ENCODE measurements at regions not wholly inside any gene's neighbourhood (a gene's known extent, or its start where the extent isn't known, plus 50 kb on each side); places are given as distances from the start of the nearest gene placed in this dataset.

GRCh38 chr14:85401384-85401783, 128.6 kb upstream of the FLRT2 start:
- DNase-seq (no peak), ATAC-seq (replicated peaks in 1 of 2) (no peak)
- peaks cover 5 to 17% of the 10 kb centered on the region in 2 donors for H3K9me3 Mint-ChIP-seq
- no peaks in the 10 kb centered on the region for H3K27me3 Mint-ChIP-seq (ENCODE audit: low read depth)
- no peaks in the 10 kb centered on the region for H3K4me1 Mint-ChIP-seq (ENCODE audit: low read depth)
- H3K4me3 Mint-ChIP-seq: no peak overlapping the region
- no peak overlapping the region for H3K27ac Mint-ChIP-seq
- H3K36me3 Mint-ChIP-seq (ENCODE audit: insufficient read depth in 2 of 2): no peaks in the 10 kb centered on the region

DNA sequence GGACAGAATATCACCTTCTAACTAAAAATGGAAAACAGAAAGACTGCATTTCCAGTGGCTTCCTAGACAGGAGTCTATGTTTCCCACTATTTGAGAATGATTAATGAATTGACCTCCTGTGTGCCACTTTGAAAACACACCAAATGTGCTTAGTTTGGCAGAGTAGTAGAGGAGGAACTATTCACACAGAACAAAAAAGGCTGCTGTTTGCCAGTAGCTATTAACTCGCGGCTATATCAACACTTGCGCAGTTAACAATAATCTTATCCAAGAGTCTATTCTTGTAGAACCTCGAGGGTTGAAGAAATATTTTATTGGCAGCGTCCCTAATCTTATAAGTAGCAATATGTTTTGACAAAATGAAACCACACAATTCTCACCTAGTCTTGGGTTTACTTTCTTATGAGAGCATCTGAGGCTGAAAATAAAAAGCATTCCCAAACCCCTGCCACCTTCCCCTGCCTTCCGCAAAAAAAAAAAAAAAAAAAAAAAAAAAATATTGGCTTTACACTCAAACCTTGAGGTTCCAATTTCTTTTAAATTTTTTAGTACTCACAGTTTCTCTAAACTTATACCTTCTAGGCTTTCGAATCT, 127.3 kb upstream of the FLRT2 start:
- ATAC-seq (replicated peaks in 1 of 2) (no peak), DNase-seq (no peak)
- Mint-ChIP-seq H3K9me3 (peaks cover 5 to 14% of the 10 kb centered on the region in 2 donors), H3K27ac (no peak overlapping the region), H3K36me3 (ENCODE audit: insufficient read depth in 2 of 2) (no peaks in the 10 kb centered on the region), H3K4me3 (no peak overlapping the region), H3K27me3 (ENCODE audit: low read depth) (no peaks in the 10 kb centered on the region), H3K4me1 (ENCODE audit: low read depth) (no peaks in the 10 kb centered on the region)

DNA sequence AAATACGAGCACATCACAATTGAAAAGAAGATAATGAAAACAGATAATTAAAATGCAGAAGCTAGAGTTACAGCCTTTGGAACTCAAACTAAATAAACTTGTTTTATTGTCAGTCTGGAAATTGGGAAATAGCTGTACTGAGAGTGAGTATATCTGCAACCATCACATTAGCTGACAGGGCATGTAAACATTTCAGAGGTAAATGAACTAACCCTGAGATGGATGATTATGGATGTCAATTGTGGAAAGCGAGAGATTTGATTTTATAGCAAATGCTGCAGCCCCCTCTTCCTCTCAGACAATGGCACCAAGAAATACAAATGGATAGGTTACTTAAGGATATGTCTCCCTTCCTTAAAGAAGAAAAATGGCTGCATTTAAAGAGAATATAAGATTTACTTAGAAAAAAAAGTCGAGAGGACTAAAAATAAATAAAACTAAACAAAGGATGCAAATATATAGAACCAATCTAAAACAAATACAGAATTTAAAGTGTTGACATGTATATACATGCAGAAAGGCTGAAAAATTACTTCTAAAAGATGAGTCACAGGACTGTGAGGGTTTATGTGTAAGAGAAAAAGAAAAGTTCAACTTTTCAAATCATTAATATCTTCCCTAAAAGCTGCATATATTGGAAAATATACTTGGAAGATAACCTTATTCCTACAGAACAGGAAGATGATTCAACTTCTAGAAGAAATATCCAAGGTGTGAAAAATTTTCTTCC, 120.3 kb upstream of the FLRT2 start:
- Mint-ChIP-seq H3K9me3 (peaks cover 0 to 13% of the 10 kb centered on the region in 2 donors), H3K4me1 (ENCODE audit: low read depth) (no peaks in the 10 kb centered on the region), H3K27me3 (ENCODE audit: low read depth) (no peaks in the 10 kb centered on the region), H3K36me3 (ENCODE audit: insufficient read depth in 2 of 2) (no peaks in the 10 kb centered on the region), H3K4me3 (no peak overlapping the region), H3K27ac (no peak overlapping the region)
- ATAC-seq (replicated peaks in 1 of 2) (no peak), DNase-seq (no peak)

DNA sequence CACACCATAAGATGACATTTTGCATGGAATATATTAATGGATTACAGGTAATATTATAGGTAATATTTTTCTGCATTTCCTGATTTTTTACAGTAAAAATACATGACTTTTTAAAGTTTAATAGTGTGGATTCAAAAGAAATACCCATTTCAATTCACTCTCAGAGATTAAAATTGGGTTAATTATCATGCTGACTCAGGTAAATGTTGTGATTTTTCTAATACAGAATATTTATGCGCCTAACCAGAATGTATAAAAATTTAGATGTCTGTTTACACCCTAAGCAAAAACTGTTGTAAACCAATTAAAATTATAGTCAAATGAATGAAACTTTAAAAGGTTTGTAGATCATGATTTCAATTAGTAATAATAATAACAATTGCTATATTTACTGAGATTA, 117.2 kb upstream of the FLRT2 start:
- no peaks in the 10 kb centered on the region for H3K27me3 Mint-ChIP-seq (ENCODE audit: low read depth)
- ATAC-seq (replicated peaks in 1 of 2) (no peak), DNase-seq (no peak)
- no peaks in the 10 kb centered on the region for H3K4me1 Mint-ChIP-seq (ENCODE audit: low read depth)
- H3K4me3 Mint-ChIP-seq: no peak overlapping the region
- no peak overlapping the region for H3K27ac Mint-ChIP-seq
- no peaks in the 10 kb centered on the region for H3K36me3 Mint-ChIP-seq (ENCODE audit: insufficient read depth in 2 of 2)
- H3K9me3 Mint-ChIP-seq: peaks cover 0 to 9% of the 10 kb centered on the region in 2 donors

DNA sequence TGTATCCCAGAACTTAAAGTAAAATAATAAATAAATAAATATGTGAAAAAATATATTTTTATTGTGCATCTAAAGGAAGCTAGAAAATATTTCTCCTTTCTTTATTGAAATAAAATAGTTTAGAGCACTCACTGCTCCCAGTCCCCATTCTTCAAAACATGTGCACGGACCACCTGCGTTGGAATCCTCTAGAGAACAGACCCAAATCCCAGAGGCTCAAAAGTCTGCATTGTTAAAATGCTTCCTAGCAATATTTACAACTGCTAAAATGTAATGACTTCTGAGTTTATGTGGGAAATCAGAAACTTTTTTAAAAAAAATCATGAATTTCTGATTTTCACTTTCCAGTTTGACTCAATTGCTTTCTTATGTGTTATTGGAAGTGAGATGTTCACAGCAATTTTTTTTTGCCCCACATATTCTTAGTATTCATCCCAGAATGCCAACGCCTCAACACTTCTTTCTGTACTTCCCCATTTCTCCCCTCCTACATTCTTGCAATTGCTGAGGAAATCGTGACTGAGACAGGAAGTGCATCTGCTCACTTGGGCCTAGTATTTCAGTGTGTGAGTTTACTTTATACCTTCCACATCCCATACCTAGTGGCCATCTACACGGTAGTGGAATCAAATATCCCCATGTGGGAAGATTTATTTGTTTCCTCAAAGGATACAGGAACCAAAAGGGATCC, 116.0 kb upstream of the FLRT2 start:
- no peaks in the 10 kb centered on the region for H3K4me1 Mint-ChIP-seq (ENCODE audit: low read depth)
- peaks cover 0 to 9% of the 10 kb centered on the region in 2 donors for H3K9me3 Mint-ChIP-seq
- H3K36me3 Mint-ChIP-seq (ENCODE audit: insufficient read depth in 2 of 2): no peaks in the 10 kb centered on the region
- H3K27me3 Mint-ChIP-seq (ENCODE audit: low read depth): no peaks in the 10 kb centered on the region
- DNase-seq: no peak
- H3K4me3 Mint-ChIP-seq: no peak overlapping the region
- no peak for ATAC-seq (replicated peaks in 1 of 2)
- H3K27ac Mint-ChIP-seq: no peak overlapping the region

DNA sequence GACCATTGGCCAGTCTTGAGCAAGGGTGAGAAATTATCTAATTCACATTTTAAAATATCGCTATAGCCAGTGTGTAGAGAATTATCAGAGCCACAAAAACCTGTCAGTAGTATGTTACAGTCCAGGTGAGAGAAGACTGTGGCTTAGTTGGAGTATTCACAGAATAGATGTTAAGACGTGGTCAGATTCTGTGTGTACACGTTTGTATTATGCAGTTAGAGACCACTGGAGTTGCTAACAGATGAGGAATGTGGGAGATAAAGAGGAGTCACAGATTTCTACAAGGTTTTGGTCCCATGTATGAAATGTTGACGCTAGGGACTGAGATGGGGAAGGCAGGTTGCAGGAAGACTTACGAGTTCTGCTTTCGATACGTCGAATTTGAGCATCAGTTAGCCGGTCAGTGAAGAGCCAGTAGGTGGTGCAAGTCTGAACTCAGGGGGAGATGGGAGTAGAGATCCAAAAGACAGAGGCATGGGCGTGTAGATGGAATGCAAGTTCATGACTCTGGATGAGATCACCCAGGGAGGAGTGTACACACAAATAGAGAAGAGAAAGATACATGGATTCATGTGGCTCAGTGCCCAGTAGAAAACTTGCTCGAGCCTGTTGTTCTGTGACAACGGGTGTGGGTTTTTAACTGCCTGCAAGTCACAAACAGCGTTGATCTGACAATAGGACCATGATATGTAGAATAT, 114.8 kb upstream of the FLRT2 start:
- H3K4me1 Mint-ChIP-seq (ENCODE audit: low read depth): no peaks in the 10 kb centered on the region
- no peaks in the 10 kb centered on the region for H3K27me3 Mint-ChIP-seq (ENCODE audit: low read depth)
- H3K9me3 Mint-ChIP-seq: peaks cover 0 to 4% of the 10 kb centered on the region in 2 donors
- H3K4me3 Mint-ChIP-seq: no peak overlapping the region
- no peak for DNase-seq
- H3K27ac Mint-ChIP-seq: no peak overlapping the region
- H3K36me3 Mint-ChIP-seq (ENCODE audit: insufficient read depth in 2 of 2): no peaks in the 10 kb centered on the region
- no peak for ATAC-seq (replicated peaks in 1 of 2)

- ATAC-seq (replicated peaks in 1 of 2) (no peak), DNase-seq (no peak)
- Mint-ChIP-seq H3K36me3 (ENCODE audit: insufficient read depth in 2 of 2) (no peaks in the 10 kb centered on the region), H3K9me3 (peaks cover 0 to 3% of the 10 kb centered on the region in 2 donors), H3K27me3 (ENCODE audit: low read depth) (no peaks in the 10 kb centered on the region), H3K4me1 (ENCODE audit: low read depth) (no peaks in the 10 kb centered on the region), H3K27ac (no peak overlapping the region), H3K4me3 (no peak overlapping the region)
Measured at GRCh38 chr14:85416771-85417170, 113.2 kb upstream of the FLRT2 start.

DNA sequence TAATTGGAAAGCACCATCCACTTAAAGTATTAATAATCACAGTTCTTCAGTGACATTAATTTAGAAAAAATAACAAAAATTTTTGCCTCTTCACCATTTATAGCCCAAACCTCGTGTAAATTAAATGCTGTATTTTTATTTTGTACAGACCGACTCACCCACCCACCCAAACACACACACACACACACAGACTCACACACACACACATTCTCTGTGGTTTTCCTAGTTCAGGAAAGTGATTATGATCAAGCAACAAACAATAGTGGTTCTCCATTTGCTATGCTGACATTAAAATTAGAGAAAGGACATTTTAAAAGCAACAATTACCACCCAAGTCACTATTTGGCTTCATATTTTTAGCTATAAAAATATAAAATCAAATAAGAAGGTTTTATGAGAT, 112.5 kb upstream of the FLRT2 start:
- no peak for ATAC-seq (replicated peaks in 1 of 2)
- no peak for DNase-seq
- no peak overlapping the region for H3K27ac Mint-ChIP-seq
- no peaks in the 10 kb centered on the region for H3K4me1 Mint-ChIP-seq (ENCODE audit: low read depth)
- no peaks in the 10 kb centered on the region for H3K36me3 Mint-ChIP-seq (ENCODE audit: insufficient read depth in 2 of 2)
- no peak overlapping the region for H3K4me3 Mint-ChIP-seq
- peaks cover 0 to 3% of the 10 kb centered on the region in 2 donors for H3K9me3 Mint-ChIP-seq
- no peaks in the 10 kb centered on the region for H3K27me3 Mint-ChIP-seq (ENCODE audit: low read depth)

DNA sequence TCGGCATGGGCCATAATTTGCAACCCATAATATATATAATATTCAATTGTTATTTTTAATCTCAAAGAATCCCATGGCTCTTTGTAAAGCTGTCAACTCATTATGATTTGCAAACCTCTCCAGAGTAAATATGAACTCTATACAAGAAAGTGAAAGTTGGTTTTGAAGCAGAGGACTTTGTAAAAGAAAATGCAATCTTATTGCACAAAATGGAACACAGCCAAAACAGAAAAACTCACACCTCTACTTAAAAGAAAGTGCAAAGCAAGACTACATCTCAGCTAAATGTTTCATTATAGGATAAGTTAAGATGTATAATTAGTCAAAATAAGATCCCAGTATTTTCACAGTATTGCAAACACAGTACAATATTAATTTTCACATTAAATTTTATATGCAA, 111.2 kb upstream of the FLRT2 start:
- no peaks in the 10 kb centered on the region for H3K36me3 Mint-ChIP-seq (ENCODE audit: insufficient read depth in 2 of 2)
- H3K4me1 Mint-ChIP-seq (ENCODE audit: low read depth): no peaks in the 10 kb centered on the region
- no peak overlapping the region for H3K27ac Mint-ChIP-seq
- peaks cover 0 to 5% of the 10 kb centered on the region in 2 donors for H3K9me3 Mint-ChIP-seq
- H3K27me3 Mint-ChIP-seq (ENCODE audit: low read depth): no peaks in the 10 kb centered on the region
- DNase-seq (no peak), ATAC-seq (replicated peaks in 1 of 2) (no peak)
- H3K4me3 Mint-ChIP-seq: no peak overlapping the region

GRCh38 chr14:85420278-85420677, 109.7 kb upstream of the FLRT2 start:
- no peak for ATAC-seq (replicated peaks in 1 of 2)
- Mint-ChIP-seq H3K4me3 (no peak overlapping the region), H3K27ac (no peak overlapping the region), H3K9me3 (peaks cover 0 to 2% of the 10 kb centered on the region in 2 donors), H3K27me3 (ENCODE audit: low read depth) (no peaks in the 10 kb centered on the region), H3K4me1 (ENCODE audit: low read depth) (no peaks in the 10 kb centered on the region), H3K36me3 (ENCODE audit: insufficient read depth in 2 of 2) (no peaks in the 10 kb centered on the region)
- DNase-seq: no peak

GRCh38 chr14:85420707-85421106, 109.2 kb upstream of the FLRT2 start:
- no peak for ATAC-seq (replicated peaks in 1 of 2)
- no peak for DNase-seq
- no peak overlapping the region for H3K4me3 Mint-ChIP-seq
- peaks cover 1 to 2% of the 10 kb centered on the region in 2 donors for H3K9me3 Mint-ChIP-seq
- H3K4me1 Mint-ChIP-seq (ENCODE audit: low read depth): no peaks in the 10 kb centered on the region
- H3K27ac Mint-ChIP-seq: no peak overlapping the region
- no peaks in the 10 kb centered on the region for H3K36me3 Mint-ChIP-seq (ENCODE audit: insufficient read depth in 2 of 2)
- no peaks in the 10 kb centered on the region for H3K27me3 Mint-ChIP-seq (ENCODE audit: low read depth)

- Mint-ChIP-seq H3K27me3 (ENCODE audit: low read depth) (no peaks in the 10 kb centered on the region), H3K9me3 (peaks cover 2% of the 10 kb centered on the region in 2 donors), H3K4me1 (ENCODE audit: low read depth) (no peaks in the 10 kb centered on the region), H3K27ac (no peak overlapping the region), H3K4me3 (no peak overlapping the region), H3K36me3 (ENCODE audit: insufficient read depth in 2 of 2) (no peaks in the 10 kb centered on the region)
- no peak for DNase-seq
- ATAC-seq (replicated peaks in 1 of 2): no peak
Measured at GRCh38 chr14:85421186-85421877, 108.6 kb upstream of the FLRT2 start.

GRCh38 chr14:85423889-85424288, 106.1 kb upstream of the FLRT2 start:
- Mint-ChIP-seq H3K4me1 (ENCODE audit: low read depth) (no peaks in the 10 kb centered on the region), H3K4me3 (no peak overlapping the region), H3K9me3 (peaks cover 2 to 3% of the 10 kb centered on the region in 2 donors), H3K36me3 (ENCODE audit: insufficient read depth in 2 of 2) (no peaks in the 10 kb centered on the region), H3K27me3 (ENCODE audit: low read depth) (no peaks in the 10 kb centered on the region), H3K27ac (no peak overlapping the region)
- ATAC-seq (replicated peaks in 1 of 2): no peak
- DNase-seq: no peak

Data from activated T-cell treated with anti-CD3 and anti-CD28 coated beads, Interleukin-2, amount 50 U/mL, for 72 hours (primary cell).